KG1 (cell line): ENCODE measurements at regions not wholly inside any gene's neighbourhood (a gene's known extent, or its start where the extent isn't known, plus 50 kb on each side); places are given as distances from the start of the nearest gene placed in this dataset.

Experiments used
- DNase-seq: peaks from one replicate; lab custom pipeline; 2025; lab: John Stamatoyannopoulos, UW

DNA sequence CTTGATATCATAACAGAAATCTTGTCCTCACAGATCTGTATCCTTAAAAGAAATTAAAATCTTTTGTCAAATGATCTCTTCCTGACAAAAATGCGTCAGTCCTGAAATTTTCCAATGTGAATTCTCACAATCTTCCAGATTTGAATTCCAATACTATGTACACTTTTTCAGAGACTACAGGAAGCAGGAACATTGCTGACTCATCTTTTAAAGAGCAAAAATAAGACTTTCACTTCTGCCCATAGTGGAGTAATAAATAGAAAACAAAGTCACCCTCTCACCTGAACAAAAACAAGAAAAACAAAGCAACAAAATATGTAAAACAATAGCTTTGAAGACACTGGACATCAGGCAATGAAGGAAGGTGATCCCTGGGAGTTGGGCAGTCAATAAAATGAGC is 167.0 kb upstream of the IPO5 start:
- no peak for DNase-seq

DNA sequence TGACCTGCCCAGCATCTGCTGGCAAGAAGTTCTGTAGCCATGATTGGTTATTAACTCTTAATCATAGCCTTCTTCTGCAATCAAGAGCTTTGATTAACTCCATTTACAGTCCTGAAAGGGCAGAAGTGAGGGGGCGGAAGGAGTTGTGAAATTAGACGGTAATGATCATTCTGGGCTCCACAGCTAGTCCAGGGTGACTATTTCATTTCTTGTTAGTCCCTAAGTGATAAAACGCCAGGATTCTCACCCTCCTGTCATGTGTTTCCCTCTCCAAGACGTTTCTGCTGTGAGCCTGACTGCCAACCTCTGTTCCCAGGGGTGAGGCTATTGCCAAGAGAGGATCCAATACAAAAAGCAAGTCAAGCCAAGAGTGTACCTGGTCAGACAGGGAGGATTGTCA is 155.9 kb upstream of the IPO5 start:
- DNase-seq = no peak

GRCh38 chr13:97798171-97798821 is 155.2 kb upstream of the IPO5 start:
- no peak for DNase-seq

DNA sequence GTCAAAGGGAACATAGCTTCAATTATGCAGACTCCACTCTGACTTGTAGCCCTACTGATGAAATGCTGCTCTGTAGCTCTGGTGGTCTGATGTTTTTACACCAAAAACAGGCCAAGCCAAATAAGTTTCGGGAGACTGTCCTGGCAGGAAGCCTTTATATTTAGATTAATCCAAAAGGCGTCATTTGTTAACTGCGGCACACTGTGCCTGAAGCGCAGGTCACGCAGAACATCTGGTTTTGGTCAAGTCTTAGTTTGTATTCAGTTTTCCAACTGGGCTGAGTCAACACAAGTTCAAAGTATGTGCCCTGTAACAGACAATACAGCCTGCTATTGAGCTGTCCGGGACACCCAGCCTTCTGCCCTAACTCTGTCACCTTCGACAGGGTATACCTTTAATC is 154.6 kb upstream of the IPO5 start:
- no peak for DNase-seq

GRCh38 chr13:97802213-97802612 is 151.3 kb upstream of the IPO5 start:
- no peak for DNase-seq

DNA sequence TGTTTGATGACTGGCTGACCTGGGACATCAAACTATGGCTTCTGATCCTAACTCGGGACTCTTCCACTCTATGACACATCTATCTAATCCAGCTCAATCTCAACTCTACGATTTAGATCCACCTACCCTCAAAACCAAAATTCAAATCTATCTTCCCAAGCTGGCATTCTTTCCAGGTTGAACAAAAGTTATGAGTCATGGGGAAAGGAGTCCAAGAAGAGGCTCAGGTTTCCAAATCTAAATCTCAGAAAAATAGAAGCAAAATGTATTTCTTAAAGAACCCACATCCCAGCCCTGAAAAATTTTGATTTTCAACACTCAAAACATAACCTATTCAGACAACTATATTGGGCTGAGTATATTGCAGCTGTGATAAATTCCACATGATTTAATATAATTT is 143.9 kb upstream of the IPO5 start:
- DNase-seq = no peak

- peak; percentile 1 for DNase-seq
Observed at GRCh38 chr13:97810152-97810551, 143.3 kb upstream of the IPO5 start.

GRCh38 chr13:97822377-97822776 is 131.1 kb upstream of the IPO5 start:
- no peak for DNase-seq

DNA sequence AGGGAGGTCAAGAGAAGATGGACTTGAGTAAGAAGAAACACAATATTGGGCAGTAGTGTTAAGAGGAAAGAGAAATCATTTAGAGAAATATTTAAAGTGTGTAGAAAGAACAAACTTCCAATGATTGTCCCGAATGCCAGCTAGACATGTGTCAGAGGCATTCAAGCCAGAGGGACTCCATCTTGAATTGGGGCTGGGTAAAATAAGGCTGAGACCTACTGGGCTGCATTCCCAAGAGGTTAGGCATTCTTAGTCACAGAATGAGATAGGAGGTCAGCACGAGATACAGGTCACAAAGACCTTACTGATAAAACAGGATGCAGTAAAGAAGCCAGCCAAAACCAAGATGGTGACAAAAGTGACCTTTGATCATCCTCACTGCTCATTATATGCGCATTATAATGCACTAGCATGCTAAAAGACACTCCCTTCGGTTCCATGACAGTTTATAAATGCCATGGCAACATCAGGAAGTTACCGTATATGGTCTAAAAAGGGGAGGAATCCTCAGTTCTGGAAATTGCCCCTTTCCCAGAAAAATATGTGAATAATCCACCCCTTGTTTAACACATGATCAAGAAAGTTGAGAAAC is 127.0 kb upstream of the IPO5 start:
- no peak for DNase-seq

- DNase-seq = no peak
Observed at GRCh38 chr13:97834250-97834649, 119.2 kb upstream of the IPO5 start.

DNA sequence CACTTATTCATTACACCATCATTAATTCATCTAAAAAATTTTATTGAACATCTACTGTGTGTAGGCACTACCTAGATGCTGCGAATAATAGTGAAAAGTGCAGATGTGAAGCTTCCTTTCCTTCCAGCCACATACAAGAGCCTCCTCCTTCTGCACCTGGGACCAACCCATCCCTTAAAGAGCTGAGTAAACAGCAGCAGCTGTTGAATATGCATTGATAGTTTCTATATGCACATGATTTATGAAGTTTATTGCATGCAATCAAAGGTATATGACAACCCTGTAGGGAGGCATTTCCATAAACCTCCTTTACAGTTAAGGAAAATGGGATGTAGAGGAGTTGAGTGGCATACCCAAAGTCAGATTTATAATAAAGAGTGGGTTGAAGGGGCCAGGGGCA is 110.3 kb upstream of the IPO5 start:
- no peak for DNase-seq

DNA sequence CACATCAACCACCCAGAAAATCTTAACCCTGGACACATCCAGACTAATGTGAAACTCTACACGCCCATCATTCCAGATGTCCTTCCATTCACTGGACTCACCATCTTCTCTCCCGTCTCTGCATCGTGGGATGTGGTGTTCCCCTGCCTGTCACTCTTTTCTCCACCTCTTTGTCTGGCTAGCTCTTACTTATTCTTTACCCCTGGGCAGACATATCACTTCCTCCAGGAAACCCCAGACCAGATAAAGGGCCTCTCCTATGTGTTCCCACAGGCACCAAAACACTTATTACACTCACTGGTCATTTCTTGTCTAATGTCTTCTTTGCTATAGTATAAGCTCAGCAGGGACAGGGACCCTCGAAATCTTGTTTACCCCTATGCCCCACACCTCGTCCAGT is 109.3 kb upstream of the IPO5 start:
- no peak for DNase-seq

GRCh38 chr13:97848886-97849285 is 104.6 kb upstream of the IPO5 start:
- no peak for DNase-seq

- no peak for DNase-seq
Observed at GRCh38 chr13:97849305-97849704, 104.2 kb upstream of the IPO5 start.

GRCh38 chr13:97851269-97851668 is 102.2 kb upstream of the IPO5 start:
- DNase-seq = no peak

DNA sequence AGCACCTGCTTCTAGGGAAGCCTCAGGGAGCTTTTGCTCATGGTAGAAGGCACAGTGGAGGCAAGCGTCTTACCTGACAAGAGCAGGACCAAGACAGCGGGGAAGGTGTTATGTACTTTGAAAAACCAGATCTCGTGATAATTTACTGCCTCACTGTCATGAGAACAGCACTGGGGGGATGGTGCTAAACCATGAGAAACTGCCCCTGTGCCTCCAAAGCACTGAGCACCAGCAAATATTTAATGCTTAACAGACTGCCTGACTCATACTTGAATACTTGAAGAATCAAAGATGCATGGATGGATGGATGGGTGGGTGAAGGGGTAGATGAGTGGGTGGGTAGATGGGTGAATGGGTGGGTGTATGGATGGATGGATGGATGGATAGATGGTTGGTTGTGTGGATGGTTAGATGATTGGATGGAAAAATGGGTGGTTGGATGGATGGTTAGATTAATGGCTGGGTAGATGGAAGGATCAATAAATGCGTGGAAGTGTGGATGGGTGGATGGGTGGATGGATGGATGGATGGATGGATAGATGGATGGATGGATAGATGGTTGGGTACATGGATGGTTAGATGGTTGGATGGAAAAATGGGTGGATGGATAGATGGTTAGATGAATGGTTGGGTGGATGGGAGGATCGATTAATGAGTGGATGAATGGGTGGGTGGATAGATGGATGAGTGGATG is 101.1 kb upstream of the IPO5 start:
- DNase-seq = no peak

DNA sequence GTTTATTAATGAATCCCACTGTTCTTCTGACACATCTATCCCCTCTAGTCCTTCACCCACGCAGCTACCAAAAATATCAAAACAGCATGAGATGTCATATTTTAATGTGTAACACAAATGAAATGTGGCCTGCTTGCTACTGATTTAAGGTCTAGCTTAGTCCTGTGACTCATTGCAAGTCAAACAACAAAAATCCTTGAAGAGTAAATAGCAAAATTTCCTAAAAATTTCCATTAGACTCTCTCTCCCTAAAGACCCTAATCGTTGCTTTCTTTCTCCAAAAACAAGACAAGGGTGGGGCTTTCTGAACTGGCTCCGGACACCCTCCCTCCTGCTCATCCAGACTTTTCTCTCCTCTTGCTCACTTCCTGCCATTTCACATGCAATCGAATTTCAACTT is 99.9 kb upstream of the IPO5 start:
- DNase-seq = no peak

DNA sequence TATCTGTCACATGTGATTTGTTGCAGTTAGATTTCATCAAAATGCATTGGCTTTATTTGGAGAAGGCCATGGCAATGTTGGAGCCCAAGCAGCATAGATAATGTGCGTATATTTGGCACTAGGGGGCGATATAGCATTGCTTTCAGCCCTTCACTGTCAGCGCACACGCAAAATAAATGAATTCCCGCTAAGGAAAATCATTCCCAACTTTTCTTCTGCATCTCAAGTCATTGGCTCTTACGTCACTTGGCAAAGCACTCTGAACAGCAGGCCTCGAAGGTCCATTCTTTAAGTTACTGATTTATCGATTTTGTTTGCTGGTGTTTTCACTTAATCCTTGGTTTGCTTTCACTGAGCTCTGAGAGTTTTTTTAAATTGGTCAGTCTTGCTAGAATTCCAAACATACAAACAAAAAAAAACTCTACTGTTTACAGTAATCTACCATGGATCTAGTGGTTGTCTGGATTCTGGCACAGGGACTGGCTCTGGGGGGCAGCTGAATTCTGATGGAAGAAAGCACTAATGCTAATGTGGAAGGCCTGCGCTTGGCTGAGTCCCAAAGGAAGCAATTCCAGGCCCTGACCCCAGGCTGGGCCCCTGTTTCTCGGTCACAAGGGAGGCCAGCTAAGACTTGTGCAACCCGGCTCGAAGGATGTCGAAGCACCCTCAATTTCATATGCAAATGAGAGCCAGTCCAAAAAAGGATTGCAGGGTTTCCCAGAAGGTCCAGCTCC is 97.7 kb upstream of the IPO5 start:
- no peak for DNase-seq

DNA sequence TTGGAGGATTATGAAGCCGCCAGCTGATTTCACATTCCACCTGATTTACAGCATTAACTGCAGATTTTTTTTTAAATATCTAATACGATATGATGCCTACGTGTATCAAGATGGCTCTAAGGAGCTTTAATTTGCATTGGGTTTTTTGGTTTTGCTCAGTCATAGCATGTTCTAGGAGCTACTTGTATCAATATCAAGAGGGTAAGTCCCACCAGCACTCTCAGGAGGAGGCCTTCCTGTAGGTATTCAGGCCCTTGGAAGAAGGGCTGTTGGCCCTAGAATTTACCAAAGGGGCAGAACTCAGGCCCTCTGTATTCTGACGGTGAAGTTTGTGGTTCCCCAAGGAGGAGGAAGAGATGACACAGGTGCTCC is 97.2 kb upstream of the IPO5 start:
- DNase-seq = no peak

- no peak for DNase-seq
Observed at GRCh38 chr13:97858161-97858560, 95.3 kb upstream of the IPO5 start.

DNA sequence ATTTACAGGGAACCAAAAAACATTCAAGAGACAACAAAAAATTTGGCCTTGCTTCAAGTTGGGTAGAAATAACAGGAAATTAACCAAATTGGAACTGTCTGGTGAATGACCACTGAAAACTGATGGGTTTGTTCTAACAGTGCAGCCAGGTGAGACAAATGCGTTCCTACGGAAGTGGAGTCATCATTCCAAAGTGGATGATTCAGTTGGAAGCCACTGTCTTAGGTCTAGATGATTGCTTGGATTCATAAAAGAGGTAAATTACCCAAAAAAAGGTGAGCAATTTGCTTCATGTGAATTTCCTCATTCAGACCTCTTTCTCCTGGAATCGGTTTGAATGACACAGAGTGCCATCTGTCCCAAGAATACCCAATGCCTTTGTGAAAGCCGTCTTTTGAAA is 87.1 kb upstream of the IPO5 start:
- no peak for DNase-seq

DNA sequence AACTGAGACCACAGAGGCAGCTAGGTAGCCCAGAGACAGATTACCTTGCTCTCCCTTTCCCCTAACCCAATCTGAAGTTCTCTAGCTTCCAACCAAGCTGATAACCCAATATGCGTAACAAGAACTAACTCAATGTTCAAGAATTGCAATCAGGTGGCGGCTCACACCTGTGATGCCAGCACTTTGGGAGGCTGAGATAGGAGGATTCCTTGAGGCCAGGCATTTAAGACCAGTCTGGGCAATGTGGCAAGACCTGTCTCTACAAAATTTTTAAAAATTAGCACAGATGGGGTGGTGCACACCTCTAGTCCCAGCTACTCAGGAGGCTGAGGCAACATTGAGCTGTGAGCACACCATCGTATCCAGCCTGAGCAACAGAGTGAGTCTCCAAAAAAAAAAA is 86.7 kb upstream of the IPO5 start:
- no peak for DNase-seq

DNA sequence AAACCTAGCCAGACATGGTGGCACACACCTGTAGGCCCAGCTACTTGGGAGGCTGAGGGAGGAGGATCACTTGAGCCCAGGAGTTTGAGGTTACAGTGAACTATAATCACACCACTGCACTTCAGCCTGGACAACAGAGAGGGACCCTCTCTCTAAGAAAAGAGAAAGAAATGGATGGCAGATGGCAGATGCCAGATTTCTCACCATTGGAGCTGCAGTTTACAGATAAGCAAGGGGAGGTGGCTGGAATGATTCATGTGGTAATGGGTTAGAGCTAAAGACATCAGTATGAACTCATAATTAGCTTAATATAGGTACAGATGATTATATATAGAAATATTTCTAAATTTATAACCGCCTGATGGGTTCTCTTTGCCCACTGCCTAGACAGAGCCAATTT is 80.1 kb upstream of the IPO5 start:
- no peak for DNase-seq
